Activated naive CD8-positive, alpha-beta T cell treated with anti-CD3 and anti-CD28 coated beads, Interleukin-2, amount 50 U/mL, for 24 hours (primary cell): ENCODE measurements at regions not wholly inside any gene's neighbourhood (a gene's known extent, or its start where the extent isn't known, plus 50 kb on each side); places are given as distances from the start of the nearest gene placed in this dataset.

Experiments
- ATAC-seq: fragments of 150-1000 bp; cut with Tn5 transposase; one replicate; pipeline ENCODE4 v1.10.0; 2021
- DNase-seq: peaks from one replicate; pipeline ENCODE4 v3.0.0; 2021
- H3K27ac Mint-ChIP-seq: one replicate; pipeline ENCODE4 v1.8.0; 2021; ENCODE audit warnings: mild to moderate bottlenecking, mixed read lengths
- H3K27me3 Mint-ChIP-seq: one replicate; pipeline ENCODE4 v1.8.0; 2021; ENCODE audit warnings: mixed read lengths
- H3K36me3 Mint-ChIP-seq: one replicate; pipeline ENCODE4 v1.8.0; 2021; ENCODE audit warnings: low read depth, mixed read lengths
- H3K4me1 Mint-ChIP-seq: one replicate; pipeline ENCODE4 v1.8.0; 2021; ENCODE audit warnings: mixed read lengths
- H3K4me3 Mint-ChIP-seq: one replicate; pipeline ENCODE4 v1.8.0; 2021; ENCODE audit warnings: mild to moderate bottlenecking, moderate library complexity, mixed read lengths
- H3K9me3 Mint-ChIP-seq: one replicate; pipeline ENCODE4 v1.8.0; 2021; ENCODE audit warnings: mixed read lengths

- no peaks in the 10 kb centered on the region for H3K4me1 Mint-ChIP-seq
- H3K36me3 Mint-ChIP-seq = no peaks in the 10 kb centered on the region
- ATAC-seq (no peak), DNase-seq (no peak)
- no peaks in the 10 kb centered on the region for H3K9me3 Mint-ChIP-seq
- H3K27me3 Mint-ChIP-seq = peaks cover 3% of the 10 kb centered on the region
- H3K27ac Mint-ChIP-seq = no peak overlapping the region
- H3K4me3 Mint-ChIP-seq = no peak overlapping the region
Observed at GRCh38 chr17:13393841-13394710, 207.7 kb downstream of the HS3ST3A1 start.

GRCh38 chr17:13387952-13388351, 213.8 kb downstream of the HS3ST3A1 start:
- Mint-ChIP-seq H3K36me3 (no peaks in the 10 kb centered on the region), H3K27ac (no peak overlapping the region), H3K4me3 (no peak overlapping the region), H3K4me1 (no peaks in the 10 kb centered on the region), H3K9me3 (no peaks in the 10 kb centered on the region), H3K27me3 (peaks cover 3% of the 10 kb centered on the region)
- DNase-seq (no peak), ATAC-seq (no peak)

GRCh38 chr17:13387236-13387635, 214.5 kb downstream of the HS3ST3A1 start:
- no peaks in the 10 kb centered on the region for H3K36me3 Mint-ChIP-seq
- ATAC-seq = no peak
- no peaks in the 10 kb centered on the region for H3K4me1 Mint-ChIP-seq
- peaks cover 3% of the 10 kb centered on the region for H3K27me3 Mint-ChIP-seq
- no peak for DNase-seq
- H3K9me3 Mint-ChIP-seq = no peaks in the 10 kb centered on the region
- no peak overlapping the region for H3K27ac Mint-ChIP-seq
- H3K4me3 Mint-ChIP-seq = no peak overlapping the region

- ATAC-seq (no peak), DNase-seq (no peak)
- H3K4me1 Mint-ChIP-seq = no peaks in the 10 kb centered on the region
- H3K36me3 Mint-ChIP-seq = no peaks in the 10 kb centered on the region
- no peak overlapping the region for H3K4me3 Mint-ChIP-seq
- H3K27me3 Mint-ChIP-seq = no peaks in the 10 kb centered on the region
- H3K27ac Mint-ChIP-seq = no peak overlapping the region
- H3K9me3 Mint-ChIP-seq = no peaks in the 10 kb centered on the region
Observed at GRCh38 chr17:13385481-13385911, 216.2 kb downstream of the HS3ST3A1 start.

GRCh38 chr17:13384626-13385025, 217.1 kb downstream of the HS3ST3A1 start:
- ATAC-seq = no peak

GRCh38 chr17:13378361-13378760, 223.4 kb downstream of the HS3ST3A1 start:
- ATAC-seq = no peak
- H3K4me1 Mint-ChIP-seq = no peaks in the 10 kb centered on the region
- no peak for DNase-seq
- no peaks in the 10 kb centered on the region for H3K36me3 Mint-ChIP-seq
- no peak overlapping the region for H3K4me3 Mint-ChIP-seq
- H3K27ac Mint-ChIP-seq = no peak overlapping the region
- H3K27me3 Mint-ChIP-seq = no peaks in the 10 kb centered on the region
- H3K9me3 Mint-ChIP-seq = no peaks in the 10 kb centered on the region

More at GRCh38 chr17:13384626-13385025, 217.1 kb downstream of the HS3ST3A1 start:
- no peak overlapping the region for H3K27ac Mint-ChIP-seq
- H3K9me3 Mint-ChIP-seq = no peaks in the 10 kb centered on the region
- no peak for DNase-seq
- no peaks in the 10 kb centered on the region for H3K27me3 Mint-ChIP-seq
- H3K4me3 Mint-ChIP-seq = no peak overlapping the region
- no peaks in the 10 kb centered on the region for H3K4me1 Mint-ChIP-seq
- no peaks in the 10 kb centered on the region for H3K36me3 Mint-ChIP-seq

- no peaks in the 10 kb centered on the region for H3K9me3 Mint-ChIP-seq
- H3K36me3 Mint-ChIP-seq = no peaks in the 10 kb centered on the region
- no peaks in the 10 kb centered on the region for H3K4me1 Mint-ChIP-seq
- H3K27ac Mint-ChIP-seq = no peak overlapping the region
- ATAC-seq (no peak), DNase-seq (no peak)
- H3K27me3 Mint-ChIP-seq = no peaks in the 10 kb centered on the region
- no peak overlapping the region for H3K4me3 Mint-ChIP-seq
Observed at GRCh38 chr17:13374203-13375143, 227.3 kb downstream of the HS3ST3A1 start.

GRCh38 chr17:13372432-13372831, 229.3 kb downstream of the HS3ST3A1 start:
- no peak overlapping the region for H3K4me3 Mint-ChIP-seq
- H3K9me3 Mint-ChIP-seq = no peaks in the 10 kb centered on the region
- ATAC-seq (no peak), DNase-seq (no peak)
- H3K4me1 Mint-ChIP-seq = no peaks in the 10 kb centered on the region
- H3K27me3 Mint-ChIP-seq = peaks cover 3% of the 10 kb centered on the region
- no peak overlapping the region for H3K27ac Mint-ChIP-seq
- H3K36me3 Mint-ChIP-seq = no peaks in the 10 kb centered on the region

- Mint-ChIP-seq H3K36me3 (no peaks in the 10 kb centered on the region), H3K4me1 (no peaks in the 10 kb centered on the region), H3K4me3 (no peak overlapping the region), H3K9me3 (no peaks in the 10 kb centered on the region), H3K27me3 (peaks cover 6% of the 10 kb centered on the region), H3K27ac (no peak overlapping the region)
- no peak for DNase-seq
- no peak for ATAC-seq
Observed at GRCh38 chr17:13367154-13367553, 234.6 kb downstream of the HS3ST3A1 start.

GRCh38 chr17:13365331-13365730, 236.4 kb downstream of the HS3ST3A1 start:
- no peak overlapping the region for H3K27ac Mint-ChIP-seq
- ATAC-seq (no peak), DNase-seq (no peak)
- H3K4me3 Mint-ChIP-seq = no peak overlapping the region
- no peaks in the 10 kb centered on the region for H3K4me1 Mint-ChIP-seq
- peaks cover 6% of the 10 kb centered on the region for H3K27me3 Mint-ChIP-seq
- no peaks in the 10 kb centered on the region for H3K36me3 Mint-ChIP-seq
- H3K9me3 Mint-ChIP-seq = no peaks in the 10 kb centered on the region

GRCh38 chr17:13363771-13364170, 238.0 kb downstream of the HS3ST3A1 start:
- Mint-ChIP-seq H3K27me3 (peaks cover 2% of the 10 kb centered on the region), H3K4me1 (no peaks in the 10 kb centered on the region), H3K4me3 (no peak overlapping the region), H3K36me3 (no peaks in the 10 kb centered on the region), H3K27ac (no peak overlapping the region), H3K9me3 (no peaks in the 10 kb centered on the region)
- no peak for ATAC-seq
- no peak for DNase-seq

- DNase-seq (no peak), ATAC-seq (no peak)
- no peak overlapping the region for H3K4me3 Mint-ChIP-seq
- H3K4me1 Mint-ChIP-seq = no peaks in the 10 kb centered on the region
- no peaks in the 10 kb centered on the region for H3K9me3 Mint-ChIP-seq
- H3K27me3 Mint-ChIP-seq = peaks cover 2% of the 10 kb centered on the region
- H3K27ac Mint-ChIP-seq = no peak overlapping the region
- H3K36me3 Mint-ChIP-seq = no peaks in the 10 kb centered on the region
Observed at GRCh38 chr17:13362341-13363122, 239.2 kb downstream of the HS3ST3A1 start.

GRCh38 chr17:13359774-13360173, 242.0 kb downstream of the HS3ST3A1 start:
- DNase-seq (no peak), ATAC-seq (no peak)
- Mint-ChIP-seq H3K36me3 (no peaks in the 10 kb centered on the region), H3K4me3 (no peak overlapping the region), H3K4me1 (no peaks in the 10 kb centered on the region), H3K27ac (no peak overlapping the region), H3K9me3 (no peaks in the 10 kb centered on the region), H3K27me3 (no peaks in the 10 kb centered on the region)

GRCh38 chr17:13355054-13355453, 246.7 kb downstream of the HS3ST3A1 start:
- no peaks in the 10 kb centered on the region for H3K27me3 Mint-ChIP-seq
- DNase-seq (no peak), ATAC-seq (no peak)
- no peak overlapping the region for H3K4me3 Mint-ChIP-seq
- no peak overlapping the region for H3K27ac Mint-ChIP-seq
- no peaks in the 10 kb centered on the region for H3K9me3 Mint-ChIP-seq
- H3K36me3 Mint-ChIP-seq = no peaks in the 10 kb centered on the region
- no peaks in the 10 kb centered on the region for H3K4me1 Mint-ChIP-seq
